ENCODE measurements at regions not wholly inside any gene's neighbourhood (a gene's known extent, or its start where the extent isn't known, plus 50 kb on each side); places are given as distances from the start of the nearest gene placed in this dataset.

DNA sequence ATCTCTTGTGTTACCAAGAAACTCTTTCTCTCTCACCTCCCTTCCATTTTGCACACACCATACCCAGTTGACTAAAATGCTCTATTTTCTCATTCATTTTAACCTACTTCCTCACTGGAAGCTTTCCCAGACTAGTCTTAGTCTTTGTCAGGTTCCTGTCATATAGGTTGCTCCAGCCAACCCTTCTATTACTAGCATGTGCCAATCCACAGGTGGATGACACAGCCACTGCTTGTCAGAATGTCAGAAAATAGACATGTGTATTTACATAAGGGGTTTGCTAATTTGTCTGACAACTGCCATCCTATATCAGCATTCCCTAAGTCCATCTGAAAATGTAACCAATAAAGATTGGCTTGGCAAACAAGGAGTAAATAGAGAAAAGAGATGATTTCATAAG lies 239.2 kb upstream of the SMIM31 start:
- DNase-seq (ENCODE audit: low read depth in 1 of 2, low spot score in 2 of 2) (no peak), FAIRE-seq (no peak)
- no peak overlapping the region for H3K27ac ChIP-seq (ENCODE audit: low read depth, low read length)
- no peak overlapping the region for H2BK15ac ChIP-seq (ENCODE audit: low read length)
- no peak overlapping the region for H3K4me2 ChIP-seq (ENCODE audit: insufficient read depth in 1 of 2, low read depth in 2 of 2, low read length in 2 of 2)
- no peak overlapping the region for H3K4me3 ChIP-seq (ENCODE audit: extremely low read depth in 1 of 4, insufficient read depth in 2 of 4, low read depth in 3 of 4, low read length in 4 of 4)
- H2BK20ac ChIP-seq (ENCODE audit: low read length), result no peak overlapping the region
- no peak overlapping the region for H2BK12ac ChIP-seq (ENCODE audit: low read depth, low read length)
- H3K23ac ChIP-seq (ENCODE audit: insufficient read length), result no peak overlapping the region
- H4K91ac ChIP-seq (replicated peaks; ENCODE audit: insufficient read length, low read length), result no peak overlapping the region
- H2AFZ ChIP-seq (ENCODE audit: low read length), result no peak overlapping the region
- no peak overlapping the region for H3K14ac ChIP-seq (ENCODE audit: insufficient read length)
- H3K27me3 ChIP-seq (replicated peaks in 1 of 4; ENCODE audit: control insufficient read depth in 3 of 4, extremely low read depth in 1 of 4, insufficient read depth in 3 of 4, low read length in 3 of 4), result no peaks in the 10 kb centered on the region
- no peaks in the 10 kb centered on the region for H3K4me1 ChIP-seq (replicated peaks in 1 of 4; ENCODE audit: control insufficient read depth in 3 of 4, insufficient read depth in 4 of 4, low read length in 3 of 4)
- H2AK5ac ChIP-seq (ENCODE audit: low read depth, low read length), result no peak overlapping the region
- H3K9ac ChIP-seq (replicated peaks in 1 of 4; ENCODE audit: extremely low read depth in 1 of 4, low read depth in 3 of 4, low read length in 3 of 4), result no peak overlapping the region
- no peak overlapping the region for H4K8ac ChIP-seq (ENCODE audit: extremely low read depth, insufficient read depth, low read length)
- H4K5ac ChIP-seq (ENCODE audit: insufficient read length, low read depth, low read length), result no peak overlapping the region
- H3K18ac ChIP-seq (ENCODE audit: extremely low read depth, low read length), result no peak overlapping the region
- no peaks in the 10 kb centered on the region for H4K20me1 ChIP-seq (replicated peaks in 1 of 2; ENCODE audit: control insufficient read depth in 1 of 2, insufficient read depth in 2 of 2, low read length in 2 of 2)
- ChIA-PET CTCF (ENCODE audit: partially characterized antibody) (no interaction called here), POLR2A (ENCODE audit: partially characterized antibody) (no interaction called here)
- H3K79me1 ChIP-seq (ENCODE audit: low read depth, low read length), result no peaks in the 10 kb centered on the region
- H2BK5ac ChIP-seq (ENCODE audit: low read depth, low read length), result no peak overlapping the region
- no peaks in the 10 kb centered on the region for H3K79me2 ChIP-seq (ENCODE audit: control insufficient read depth in 1 of 2, insufficient read depth in 2 of 2, low read length in 2 of 2)
- H2BK120ac ChIP-seq (replicated peaks; ENCODE audit: low read depth, low read length), result no peak overlapping the region
- peaks cover 1% of the 10 kb centered on the region; the same call in 1 of the 2 replicates for H3K23me2 ChIP-seq (ENCODE audit: low read depth, low read length)
- H3K56ac ChIP-seq (replicated peaks; ENCODE audit: insufficient read length, low read depth, low read length), result no peak overlapping the region
- TF ChIP-seq GABPA (IDR thresholded peaks at IDR 0.05; ENCODE audit: borderline replicate concordance, insufficient read depth, low read length) (no peak), NANOG (IDR thresholded peaks at IDR 0.05; ENCODE audit: insufficient read depth, low read depth, low read length, poor library complexity, severe bottlenecking) (no peak), MAX (IDR thresholded peaks at IDR 0.05) (no peak), NRF1 (IDR thresholded peaks at IDR 0.05; ENCODE audit: low read depth, low read length) (no peak), BRCA1 (IDR thresholded peaks at IDR 0.05; ENCODE audit: low read depth, low read length) (no peak), CBX5 (IDR thresholded peaks at IDR 0.05; ENCODE audit: low read depth, low read length) (no peak), CREB1 (IDR thresholded peaks at IDR 0.05) (no peak), BACH1 (IDR thresholded peaks at IDR 0.05; ENCODE audit: low read length) (no peak), E2F6 (IDR thresholded peaks at IDR 0.05) (no peak), CTBP2 (IDR thresholded peaks at IDR 0.05; ENCODE audit: borderline replicate concordance, insufficient read depth, insufficient read length, low read length) (no peak)
- H3K4ac ChIP-seq (replicated peaks; ENCODE audit: insufficient read length, low read depth, low read length), result no peak overlapping the region
- H3K36me3 ChIP-seq (ENCODE audit: control insufficient read depth in 2 of 4, insufficient read depth in 4 of 4, low read length in 3 of 4), result no peaks in the 10 kb centered on the region; a peak in 1 of 8 replicates
- H3K9me3 ChIP-seq (ENCODE audit: insufficient read depth in 2 of 2, low read depth in 1 of 2, low read length in 1 of 2), result no peaks in the 10 kb centered on the region

Data from H1 (cell line).